ENCODE measurements at regions not wholly inside any gene's neighbourhood (a gene's known extent, or its start where the extent isn't known, plus 50 kb on each side); places are given as distances from the start of the nearest gene placed in this dataset.

- TF ChIP-seq CTCF (IDR thresholded peaks at IDR 0.05; ENCODE audit: low read length), result no peak
- TF ChIP-seq EZH2phosphoT487 (IDR thresholded peaks at IDR 0.05; ENCODE audit: low read length), result no peak
- TF ChIP-seq EZH2 (optimal IDR thresholded peaks at IDR 0.05; ENCODE audit: low read depth, low read length), result no peak
- H3F3A ChIP-seq (ENCODE audit: insufficient read depth, low read length), result no peaks in the 10 kb centered on the region
- no peaks in the 10 kb centered on the region for H3K4me1 ChIP-seq (ENCODE audit: low read length)
- no peak for DNase-seq
- H4K20me1 ChIP-seq (ENCODE audit: insufficient read depth, low read length), result no peaks in the 10 kb centered on the region
- no peaks in the 10 kb centered on the region for H3K36me3 ChIP-seq (replicated peaks; ENCODE audit: insufficient read depth, low read length)
- H3K27me3 ChIP-seq (replicated peaks; ENCODE audit: insufficient read depth, low read length), result no peaks in the 10 kb centered on the region
- H2AFZ ChIP-seq (ENCODE audit: low read length), result no peak overlapping the region
- H3K4me2 ChIP-seq (ENCODE audit: low read depth, low read length), result no peak overlapping the region
- no peak overlapping the region for H3K27ac ChIP-seq (ENCODE audit: low read length)
- no peak overlapping the region for H3K9ac ChIP-seq (ENCODE audit: low read length)
- no peaks in the 10 kb centered on the region for H3K9me3 ChIP-seq (replicated peaks; ENCODE audit: insufficient read depth, low read length)
- H3K79me2 ChIP-seq (ENCODE audit: low read length), result no peaks in the 10 kb centered on the region
- no peaks in the 10 kb centered on the region for H3K9me2 ChIP-seq (replicated peaks; ENCODE audit: insufficient read depth, low read length)
- no peak overlapping the region for H3K4me3 ChIP-seq (ENCODE audit: low read length)
Measured at GRCh38 chr1:232435729-232436128, 194.2 kb downstream of the SIPA1L2 start.

GRCh38 chr1:232432313-232432712 is 197.6 kb downstream of the SIPA1L2 start:
- H3K9me3 ChIP-seq (replicated peaks; ENCODE audit: insufficient read depth, low read length), result no peaks in the 10 kb centered on the region
- no peaks in the 10 kb centered on the region for H3F3A ChIP-seq (ENCODE audit: insufficient read depth, low read length)
- no peaks in the 10 kb centered on the region for H3K4me1 ChIP-seq (ENCODE audit: low read length)
- H2AFZ ChIP-seq (ENCODE audit: low read length), result no peak overlapping the region
- no peak overlapping the region for H3K4me2 ChIP-seq (ENCODE audit: low read depth, low read length)
- H4K20me1 ChIP-seq (ENCODE audit: insufficient read depth, low read length), result no peaks in the 10 kb centered on the region
- no peak overlapping the region for H3K27ac ChIP-seq (ENCODE audit: low read length)
- no peak overlapping the region for H3K4me3 ChIP-seq (ENCODE audit: low read length)
- no peaks in the 10 kb centered on the region for H3K9me2 ChIP-seq (replicated peaks; ENCODE audit: insufficient read depth, low read length)
- no peak for TF ChIP-seq CTCF (IDR thresholded peaks at IDR 0.05; ENCODE audit: low read length)
- no peak for TF ChIP-seq EZH2 (optimal IDR thresholded peaks at IDR 0.05; ENCODE audit: low read depth, low read length)
- TF ChIP-seq EZH2phosphoT487 (IDR thresholded peaks at IDR 0.05; ENCODE audit: low read length), result no peak
- no peak overlapping the region for H3K9ac ChIP-seq (ENCODE audit: low read length)
- no peaks in the 10 kb centered on the region for H3K36me3 ChIP-seq (replicated peaks; ENCODE audit: insufficient read depth, low read length)
- no peak for DNase-seq
- no peaks in the 10 kb centered on the region for H3K79me2 ChIP-seq (ENCODE audit: low read length)
- no peaks in the 10 kb centered on the region for H3K27me3 ChIP-seq (replicated peaks; ENCODE audit: insufficient read depth, low read length)

GRCh38 chr1:232431748-232432147 is 198.2 kb downstream of the SIPA1L2 start:
- no peak for DNase-seq
- Histone ChIP-seq H2AFZ (ENCODE audit: low read length) (no peak overlapping the region), H3K36me3 (replicated peaks; ENCODE audit: insufficient read depth, low read length) (no peaks in the 10 kb centered on the region), H3K9ac (ENCODE audit: low read length) (no peak overlapping the region), H4K20me1 (ENCODE audit: insufficient read depth, low read length) (no peaks in the 10 kb centered on the region), H3K4me2 (ENCODE audit: low read depth, low read length) (no peak overlapping the region), H3K9me3 (replicated peaks; ENCODE audit: insufficient read depth, low read length) (no peaks in the 10 kb centered on the region), H3F3A (ENCODE audit: insufficient read depth, low read length) (no peaks in the 10 kb centered on the region), H3K79me2 (ENCODE audit: low read length) (no peaks in the 10 kb centered on the region), H3K4me1 (ENCODE audit: low read length) (no peaks in the 10 kb centered on the region), H3K4me3 (ENCODE audit: low read length) (no peak overlapping the region), H3K9me2 (replicated peaks; ENCODE audit: insufficient read depth, low read length) (no peaks in the 10 kb centered on the region), H3K27me3 (replicated peaks; ENCODE audit: insufficient read depth, low read length) (no peaks in the 10 kb centered on the region), H3K27ac (ENCODE audit: low read length) (no peak overlapping the region)
- TF ChIP-seq CTCF (IDR thresholded peaks at IDR 0.05; ENCODE audit: low read length), result no peak
- no peak for TF ChIP-seq EZH2phosphoT487 (IDR thresholded peaks at IDR 0.05; ENCODE audit: low read length)
- no peak for TF ChIP-seq EZH2 (optimal IDR thresholded peaks at IDR 0.05; ENCODE audit: low read depth, low read length)
